ENCODE measurements at regions not wholly inside any gene's neighbourhood (a gene's known extent, or its start where the extent isn't known, plus 50 kb on each side); places are given as distances from the start of the nearest gene placed in this dataset.

- no peaks in the 10 kb centered on the region for H3K9me3 ChIP-seq (replicated peaks; ENCODE audit: control insufficient read depth, insufficient read depth, low read length)
- no TSS peak for BruUV-seq (replicated peaks)
- in situ Hi-C loops (cut with MboI), result no loop called here
- intact Hi-C loops (cut with micrococcal nuclease; ENCODE audit: unreplicated experiment), result no loop called here
- ChIA-PET CTCF (no interaction called here), SMC1A (ENCODE audit: uncharacterized antibody, unreplicated experiment) (no interaction called here), POLR2A (no interaction called here), RAD21 (ENCODE audit: unreplicated experiment) (no interaction called here)
- TF ChIP-seq STAT1 (conservative IDR thresholded peaks at IDR 0.05) (no peak), GABPA (IDR thresholded peaks at IDR 0.05; ENCODE audit: low read depth) (no peak), PRDM15 (CRISPR knock-in tag; IDR thresholded peaks at IDR 0.05) (no peak), POLR2A (IDR thresholded peaks at IDR 0.05; ENCODE audit: low read depth, low read length) (no peak), PAX8 (IDR thresholded peaks at IDR 0.05) (no peak), RBBP5 (conservative IDR thresholded peaks at IDR 0.05) (no peak), ZNF687 (IDR thresholded peaks at IDR 0.05) (no peak), IRF5 (IDR thresholded peaks at IDR 0.05; ENCODE audit: borderline replicate concordance) (no peak), HDAC2 (IDR thresholded peaks at IDR 0.05) (no peak), KAT2A (conservative IDR thresholded peaks at IDR 0.05; ENCODE audit: control insufficient read depth, low read depth, low read length) (no peak), PAX5 (IDR thresholded peaks at IDR 0.05; ENCODE audit: borderline replicate concordance, low read depth, low read length) (no peak), MEF2A (IDR thresholded peaks at IDR 0.05; ENCODE audit: insufficient read depth, low read depth, low read length) (no peak), RELB (IDR thresholded peaks at IDR 0.05; ENCODE audit: low read depth) (no peak), HSF1 (IDR thresholded peaks at IDR 0.05; ENCODE audit: low read depth, low read length) (no peak), ZNF217 (IDR thresholded peaks at IDR 0.05) (no peak)
- no peaks in the 10 kb centered on the region for H3K36me3 ChIP-seq (ENCODE audit: control insufficient read depth in 2 of 2, insufficient read depth in 2 of 2, low read length in 1 of 2)
- WGBS (ENCODE audit: insufficient coverage, insufficient replicate concordance, low lambda C conversion rate, missing lambda C conversion rate), result 10% methylated on average over 5 of the region's 5 CpGs
- H3K27me3 ChIP-seq (replicated peaks in 1 of 2; ENCODE audit: control insufficient read depth in 2 of 2, insufficient read depth in 2 of 2, low read length in 1 of 2), result no peaks in the 10 kb centered on the region
- H3K4me2 ChIP-seq (ENCODE audit: control insufficient read depth, insufficient read depth), result no peak overlapping the region
- no peaks in the 10 kb centered on the region for H4K20me1 ChIP-seq (ENCODE audit: control insufficient read depth, insufficient read depth)
- FAIRE-seq (no peak), ATAC-seq (no peak), DNase-seq (ENCODE audit: low read depth, low spot score) (no peak)
- H3K79me2 ChIP-seq (ENCODE audit: control insufficient read depth, insufficient read depth, low read length), result no peaks in the 10 kb centered on the region
- H3K4me3 ChIP-seq, result no peak overlapping the region
- no peak overlapping the region for H3K9ac ChIP-seq (ENCODE audit: control insufficient read depth, insufficient read depth, low read length)
- no peak overlapping the region for H2AFZ ChIP-seq (ENCODE audit: control insufficient read depth, low read depth, low read length)
- no peak overlapping the region for H3K27ac ChIP-seq (ENCODE audit: control insufficient read depth, insufficient read depth)
- H3K4me1 ChIP-seq (ENCODE audit: control insufficient read depth, insufficient read depth, low read length), result no peaks in the 10 kb centered on the region
Measured at GRCh38 chr5:24280215-24280614, 364.6 kb downstream of the CDH10 start.

Measured in GM12878 (cell line).